K562 (cell line): ENCODE measurements at regions not wholly inside any gene's neighbourhood (a gene's known extent, or its start where the extent isn't known, plus 50 kb on each side); places are given as distances from the start of the nearest gene placed in this dataset.

ENCODE experiments used
- CEBPG ChIP-seq, 3 experiments: fragments of 200-800 bp in 1 of 3; sonication (Bioruptor generic) in 1 of 3; sonication (generic) in 1 of 3; formaldehyde crosslinking in 1 of 3; IDR thresholded peaks in 2 of 3; conservative IDR thresholded peaks in 1 of 3; 2 replicates each; pipeline versions ENCODE4 v1.6.1 to v1.8.0; 2016 to 2022; ENCODE audit warnings: missing compliant biosample characterization in 2 of 3, missing genetic modification characterization in 2 of 3, mild to moderate bottlenecking in 1 of 3, missing genetic modification reagents in 1 of 3
- ETV5 ChIP-seq: sonication (generic); formaldehyde crosslinking; IDR thresholded peaks from 2 replicates; pipeline ENCODE4 v1.4.0; 2020; ENCODE audit warnings: low read depth, mild to moderate bottlenecking, missing genetic modification reagents
- HDAC3 ChIP-seq: fragments of 450-650 bp; IDR thresholded peaks from 2 replicates; pipeline ENCODE4 v1.6.1; 2018; ENCODE audit warnings: borderline replicate concordance, mild to moderate bottlenecking, moderate library complexity; ENCODE audit not compliant: partially characterized antibody
- HEY1 ChIP-seq: fragments of 250-450 bp; sonication (Bioruptor Pico); IDR thresholded peaks from 2 replicates; pipeline ENCODE4 v1.5.0; 2020; ENCODE audit warnings: mild to moderate bottlenecking, moderate library complexity, borderline replicate concordance
- NFRKB ChIP-seq: fragments of 450-650 bp; IDR thresholded peaks from 2 replicates; pipeline ENCODE4 v1.6.1; 2016; ENCODE audit warnings: low read depth
- PBX2 ChIP-seq, 2 experiments: IDR thresholded peaks in 1 of 2; conservative IDR thresholded peaks in 1 of 2; 2 replicates each; pipeline ENCODE4 v1.6.1; 2016; ENCODE audit warnings: low read depth in 2 of 2, mild to moderate bottlenecking in 1 of 2, missing compliant biosample characterization in 1 of 2, missing genetic modification characterization in 1 of 2, moderate library complexity in 1 of 2
- SLC30A9 ChIP-seq: fragments of 250-450 bp; sonication (Bioruptor Pico); IDR thresholded peaks from 2 replicates; pipeline ENCODE4 v1.8.0; 2022; ENCODE audit warnings: mild to moderate bottlenecking, moderate library complexity
- ZFX ChIP-seq: sonication (generic); formaldehyde crosslinking; IDR thresholded peaks from 2 replicates; pipeline ENCODE4 v1.8.0; 2022; ENCODE audit warnings: mild to moderate bottlenecking, missing genetic modification reagents, moderate library complexity
- TF ChIP-seq, protein P1 (sequence below): sonication (generic); formaldehyde crosslinking; IDR thresholded peaks from 2 replicates; pipeline ENCODE4 v1.8.1; 2023; ENCODE audit warnings: mild to moderate bottlenecking, missing genetic modification reagents
- TF ChIP-seq, protein P2 (sequence below): fragments of 450-650 bp; IDR thresholded peaks from 2 replicates; pipeline ENCODE4 v1.6.1; 2017; ENCODE audit warnings: antibody characterized with exemption
- TF ChIP-seq, protein P3 (sequence below): fragments of 150-350 bp; IDR thresholded peaks from 2 replicates; pipeline ENCODE4 v1.6.1; 2014; ENCODE audit warnings: low read depth, mild to moderate bottlenecking, low read length, borderline replicate concordance
- TF ChIP-seq, protein P4 (sequence below), 3 experiments: IDR thresholded peaks in 2 of 3; conservative IDR thresholded peaks in 1 of 3; 2 replicates each; pipeline ENCODE4 v1.5.1; 2011 to 2012; ENCODE audit warnings: low read length in 3 of 3, mild to moderate bottlenecking in 3 of 3, control low read depth in 2 of 3, improper control_type of control experiment in 1 of 3, inconsistent platforms in 1 of 3, low read depth in 1 of 3, mixed read lengths in 1 of 3, moderate library complexity in 1 of 3; ENCODE audit not compliant: insufficient read depth in 2 of 3

GRCh38 chr12:16094437-16094836, 183.0 kb downstream of the SLC15A5 start (continued):
- TF ChIP-seq PBX2 (CRISPR knock-in tag; IDR thresholded peaks at IDR 0.05; ENCODE audit: low read depth) (no peak), PBX2 (tag; conservative IDR thresholded peaks at IDR 0.05; ENCODE audit: low read depth) (no peak), ZFX (CRISPR knock-in tag) (no peak), HEY1 (CRISPR knock-in tag) (no peak), CEBPG (CRISPR knock-in tag; IDR thresholded peaks at IDR 0.05) (no peak), CEBPG (tag; conservative IDR thresholded peaks at IDR 0.05 in 1 of 2, IDR thresholded peaks at IDR 0.05 in 1 of 2) (no peak), NFRKB (no peak), SLC30A9 (CRISPR knock-in tag) (no peak), ETV5 (CRISPR knock-in tag) (no peak), HDAC3 (no peak)
- TF ChIP-seq, protein P1, sequence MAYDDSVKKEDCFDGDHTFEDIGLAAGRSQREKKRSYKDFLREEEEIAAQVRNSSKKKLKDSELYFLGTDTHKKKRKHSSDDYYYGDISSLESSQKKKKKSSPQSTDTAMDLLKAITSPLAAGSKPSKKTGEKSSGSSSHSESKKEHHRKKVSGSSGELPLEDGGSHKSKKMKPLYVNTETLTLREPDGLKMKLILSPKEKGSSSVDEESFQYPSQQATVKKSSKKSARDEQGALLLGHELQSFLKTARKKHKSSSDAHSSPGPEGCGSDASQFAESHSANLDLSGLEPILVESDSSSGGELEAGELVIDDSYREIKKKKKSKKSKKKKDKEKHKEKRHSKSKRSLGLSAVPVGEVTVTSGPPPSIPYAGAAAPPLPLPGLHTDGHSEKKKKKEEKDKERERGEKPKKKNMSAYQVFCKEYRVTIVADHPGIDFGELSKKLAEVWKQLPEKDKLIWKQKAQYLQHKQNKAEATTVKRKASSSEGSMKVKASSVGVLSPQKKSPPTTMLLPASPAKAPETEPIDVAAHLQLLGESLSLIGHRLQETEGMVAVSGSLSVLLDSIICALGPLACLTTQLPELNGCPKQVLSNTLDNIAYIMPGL (CRISPR knock-in tag) = no peak
- TF ChIP-seq, protein P2, sequence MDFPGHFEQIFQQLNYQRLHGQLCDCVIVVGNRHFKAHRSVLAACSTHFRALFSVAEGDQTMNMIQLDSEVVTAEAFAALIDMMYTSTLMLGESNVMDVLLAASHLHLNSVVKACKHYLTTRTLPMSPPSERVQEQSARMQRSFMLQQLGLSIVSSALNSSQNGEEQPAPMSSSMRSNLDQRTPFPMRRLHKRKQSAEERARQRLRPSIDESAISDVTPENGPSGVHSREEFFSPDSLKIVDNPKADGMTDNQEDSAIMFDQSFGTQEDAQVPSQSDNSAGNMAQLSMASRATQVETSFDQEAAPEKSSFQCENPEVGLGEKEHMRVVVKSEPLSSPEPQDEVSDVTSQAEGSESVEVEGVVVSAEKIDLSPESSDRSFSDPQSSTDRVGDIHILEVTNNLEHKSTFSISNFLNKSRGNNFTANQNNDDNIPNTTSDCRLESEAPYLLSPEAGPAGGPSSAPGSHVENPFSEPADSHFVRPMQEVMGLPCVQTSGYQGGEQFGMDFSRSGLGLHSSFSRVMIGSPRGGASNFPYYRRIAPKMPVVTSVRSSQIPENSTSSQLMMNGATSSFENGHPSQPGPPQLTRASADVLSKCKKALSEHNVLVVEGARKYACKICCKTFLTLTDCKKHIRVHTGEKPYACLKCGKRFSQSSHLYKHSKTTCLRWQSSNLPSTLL = no peak
- TF ChIP-seq, protein P3, sequence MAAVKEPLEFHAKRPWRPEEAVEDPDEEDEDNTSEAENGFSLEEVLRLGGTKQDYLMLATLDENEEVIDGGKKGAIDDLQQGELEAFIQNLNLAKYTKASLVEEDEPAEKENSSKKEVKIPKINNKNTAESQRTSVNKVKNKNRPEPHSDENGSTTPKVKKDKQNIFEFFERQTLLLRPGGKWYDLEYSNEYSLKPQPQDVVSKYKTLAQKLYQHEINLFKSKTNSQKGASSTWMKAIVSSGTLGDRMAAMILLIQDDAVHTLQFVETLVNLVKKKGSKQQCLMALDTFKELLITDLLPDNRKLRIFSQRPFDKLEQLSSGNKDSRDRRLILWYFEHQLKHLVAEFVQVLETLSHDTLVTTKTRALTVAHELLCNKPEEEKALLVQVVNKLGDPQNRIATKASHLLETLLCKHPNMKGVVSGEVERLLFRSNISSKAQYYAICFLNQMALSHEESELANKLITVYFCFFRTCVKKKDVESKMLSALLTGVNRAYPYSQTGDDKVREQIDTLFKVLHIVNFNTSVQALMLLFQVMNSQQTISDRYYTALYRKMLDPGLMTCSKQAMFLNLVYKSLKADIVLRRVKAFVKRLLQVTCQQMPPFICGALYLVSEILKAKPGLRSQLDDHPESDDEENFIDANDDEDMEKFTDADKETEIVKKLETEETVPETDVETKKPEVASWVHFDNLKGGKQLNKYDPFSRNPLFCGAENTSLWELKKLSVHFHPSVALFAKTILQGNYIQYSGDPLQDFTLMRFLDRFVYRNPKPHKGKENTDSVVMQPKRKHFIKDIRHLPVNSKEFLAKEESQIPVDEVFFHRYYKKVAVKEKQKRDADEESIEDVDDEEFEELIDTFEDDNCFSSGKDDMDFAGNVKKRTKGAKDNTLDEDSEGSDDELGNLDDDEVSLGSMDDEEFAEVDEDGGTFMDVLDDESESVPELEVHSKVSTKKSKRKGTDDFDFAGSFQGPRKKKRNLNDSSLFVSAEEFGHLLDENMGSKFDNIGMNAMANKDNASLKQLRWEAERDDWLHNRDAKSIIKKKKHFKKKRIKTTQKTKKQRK = no peak
- TF ChIP-seq, protein P4, sequence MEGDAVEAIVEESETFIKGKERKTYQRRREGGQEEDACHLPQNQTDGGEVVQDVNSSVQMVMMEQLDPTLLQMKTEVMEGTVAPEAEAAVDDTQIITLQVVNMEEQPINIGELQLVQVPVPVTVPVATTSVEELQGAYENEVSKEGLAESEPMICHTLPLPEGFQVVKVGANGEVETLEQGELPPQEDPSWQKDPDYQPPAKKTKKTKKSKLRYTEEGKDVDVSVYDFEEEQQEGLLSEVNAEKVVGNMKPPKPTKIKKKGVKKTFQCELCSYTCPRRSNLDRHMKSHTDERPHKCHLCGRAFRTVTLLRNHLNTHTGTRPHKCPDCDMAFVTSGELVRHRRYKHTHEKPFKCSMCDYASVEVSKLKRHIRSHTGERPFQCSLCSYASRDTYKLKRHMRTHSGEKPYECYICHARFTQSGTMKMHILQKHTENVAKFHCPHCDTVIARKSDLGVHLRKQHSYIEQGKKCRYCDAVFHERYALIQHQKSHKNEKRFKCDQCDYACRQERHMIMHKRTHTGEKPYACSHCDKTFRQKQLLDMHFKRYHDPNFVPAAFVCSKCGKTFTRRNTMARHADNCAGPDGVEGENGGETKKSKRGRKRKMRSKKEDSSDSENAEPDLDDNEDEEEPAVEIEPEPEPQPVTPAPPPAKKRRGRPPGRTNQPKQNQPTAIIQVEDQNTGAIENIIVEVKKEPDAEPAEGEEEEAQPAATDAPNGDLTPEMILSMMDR (IDR thresholded peaks at IDR 0.05 in 2 of 3, conservative IDR thresholded peaks at IDR 0.05 in 1 of 3; ENCODE audit: insufficient read depth in 2 of 3, low read depth in 1 of 3, low read length in 3 of 3) = no peak
- TF ChIP-seq, all 486 proteins: peak for 0
